GM23338 (cell line): ENCODE measurements at regions not wholly inside any gene's neighbourhood (a gene's known extent, or its start where the extent isn't known, plus 50 kb on each side); places are given as distances from the start of the nearest gene placed in this dataset.

Experiments
- CTCF ChIP-seq, 2 experiments: fragments of 200-600 bp in 1 of 2; sonication (generic) in 1 of 2; conservative IDR thresholded peaks; 2 replicates each; pipeline versions ENCODE4 v1.5.1 to v1.6.1; 2016 to 2017; ENCODE audit warnings: antibody characterized with exemption in 2 of 2, low read depth in 2 of 2, mild to moderate bottlenecking in 2 of 2, moderate library complexity in 1 of 2
- EZH2phosphoT487 ChIP-seq: fragments of 200-600 bp; sonication (generic); IDR thresholded peaks from one replicate; pipeline ENCODE4 v1.8.1; 2018; ENCODE audit warnings: antibody characterized with exemption; ENCODE audit not compliant: unreplicated experiment
- JUNB ChIP-seq: IDR thresholded peaks from one replicate; pipeline ENCODE4 v1.6.1; 2016; ENCODE audit warnings: antibody characterized with exemption; ENCODE audit not compliant: unreplicated experiment
- NANOG ChIP-seq: IDR thresholded peaks from 2 replicates; pipeline ENCODE4 v1.6.1; 2016; ENCODE audit warnings: antibody characterized with exemption, borderline replicate concordance
- POLR2AphosphoS5 ChIP-seq: IDR thresholded peaks from 2 replicates; pipeline ENCODE4 v1.6.1; 2016; ENCODE audit warnings: antibody characterized with exemption, low read depth
- REST ChIP-seq: IDR thresholded peaks from one replicate; pipeline ENCODE4 v1.6.1; 2018; ENCODE audit warnings: antibody characterized with exemption; ENCODE audit not compliant: unreplicated experiment

- no peak for TF ChIP-seq CTCF (conservative IDR thresholded peaks at IDR 0.05; ENCODE audit: low read depth in 2 of 2)
- TF ChIP-seq REST, result no peak
- no peak for TF ChIP-seq NANOG
- TF ChIP-seq JUNB, result no peak
- TF ChIP-seq EZH2phosphoT487, result no peak
- no peak for TF ChIP-seq POLR2AphosphoS5
These were observed 121.1 kb downstream of the IRS2 start for GRCh38 chr13:109665240-109665639.
